H1 (cell line): ENCODE measurements at regions not wholly inside any gene's neighbourhood (a gene's known extent, or its start where the extent isn't known, plus 50 kb on each side); places are given as distances from the start of the nearest gene placed in this dataset.

Experiments used
- EZH2 ChIP-seq: fragments of 200-600 bp; sonication (generic); IDR thresholded peaks from 2 replicates; pipeline ENCODE4 v1.7.1; 2012; ENCODE audit warnings: low read depth, mild to moderate bottlenecking, moderate library complexity, low read length, inconsistent platforms; ENCODE audit not compliant: severe bottlenecking
- GABPA ChIP-seq: IDR thresholded peaks from 2 replicates; pipeline ENCODE4 v1.6.1; 2011; ENCODE audit warnings: mild to moderate bottlenecking, low read length, moderate library complexity, borderline replicate concordance; ENCODE audit not compliant: insufficient read depth
- MAFK ChIP-seq: IDR thresholded peaks from 2 replicates; pipeline ENCODE4 v1.6.1; 2012; ENCODE audit warnings: low read depth, mild to moderate bottlenecking, improper control_type of control experiment, low read length
- SIN3A ChIP-seq, 2 experiments: IDR thresholded peaks in 1 of 2; conservative IDR thresholded peaks in 1 of 2; 2 replicates each; pipeline ENCODE4 v1.6.1; 2011 to 2012; ENCODE audit warnings: low read length in 2 of 2, improper control_type of control experiment in 1 of 2, low read depth in 1 of 2, mild to moderate bottlenecking in 1 of 2
- SP2 ChIP-seq: IDR thresholded peaks from 2 replicates; pipeline ENCODE4 v1.6.1; 2012; ENCODE audit warnings: mild to moderate bottlenecking, low read length, inconsistent platforms
- TAF7 ChIP-seq: optimal IDR thresholded peaks from 2 replicates; pipeline ENCODE3; 2011; ENCODE audit warnings: low read depth, mild to moderate bottlenecking, inconsistent platforms, low read length, moderate library complexity, borderline replicate concordance
- TCF12 ChIP-seq: IDR thresholded peaks from 2 replicates; pipeline ENCODE4 v1.6.1; 2011; ENCODE audit warnings: low read depth, mild to moderate bottlenecking, low read length

- no peak for TF ChIP-seq EZH2
- no peak for TF ChIP-seq SIN3A (conservative IDR thresholded peaks at IDR 0.05 in 1 of 2, IDR thresholded peaks at IDR 0.05 in 1 of 2; ENCODE audit: low read depth in 1 of 2, low read length in 2 of 2)
- TF ChIP-seq MAFK = no peak
- no peak for TF ChIP-seq TCF12
- no peak for TF ChIP-seq GABPA
- no peak for TF ChIP-seq TAF7
- TF ChIP-seq SP2 = no peak
- TF ChIP-seq, all 59 proteins: peak for 0
Measured at GRCh38 chr12:105946493-105946901, 192.3 kb downstream of the NUAK1 start (continued).
